Prostate gland (tissue), 2 donors: ENCODE measurements at regions not wholly inside any gene's neighbourhood (a gene's known extent, or its start where the extent isn't known, plus 50 kb on each side); places are given as distances from the start of the nearest gene placed in this dataset.
"Not testable (repeated sequence)": the region's sequence is repeated elsewhere in the genome, so short reads cannot be mapped to it uniquely, and the experiment has no call there.

Experiments used
- POLR2AphosphoS5 ChIP-seq: sonication (generic); formaldehyde crosslinking; IDR thresholded peaks from one replicate; pipeline ENCODE4 v1.6.1; 2017; ENCODE audit warnings: antibody characterized with exemption
- TF ChIP-seq, protein P1 (sequence below), 4 experiments: fragments of 200-600 bp in 2 of 4; fragments of 450-650 bp in 2 of 4; sonication (generic) in 2 of 4; IDR thresholded peaks; 1 replicate in 3 of 4; 2 replicates in 1 of 4; pipeline ENCODE4 v1.5.1; 2016 to 2019; ENCODE audit warnings: antibody characterized with exemption in 4 of 4, mild to moderate bottlenecking in 2 of 4, moderate library complexity in 2 of 4

DNA sequence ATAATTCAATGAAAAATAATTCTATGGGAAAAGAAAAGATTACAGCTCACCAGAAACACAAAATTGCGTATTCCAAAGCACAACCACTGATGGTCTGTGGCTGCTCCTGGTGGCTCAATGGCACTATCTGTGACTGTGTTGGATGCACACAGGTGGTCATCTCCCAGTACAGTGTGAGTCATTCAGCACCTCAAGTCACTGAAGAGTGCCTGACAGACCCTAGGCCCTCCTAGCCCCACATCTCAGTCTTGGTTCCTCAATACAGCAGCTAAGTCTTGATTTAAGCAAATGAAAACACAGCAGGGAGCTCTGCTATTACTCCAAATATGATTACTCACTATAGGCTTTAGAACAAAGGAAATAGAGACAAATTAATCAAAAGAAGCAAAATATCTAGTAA, 233.4 kb upstream of the FRG1 start:
- TF ChIP-seq, protein P1, sequence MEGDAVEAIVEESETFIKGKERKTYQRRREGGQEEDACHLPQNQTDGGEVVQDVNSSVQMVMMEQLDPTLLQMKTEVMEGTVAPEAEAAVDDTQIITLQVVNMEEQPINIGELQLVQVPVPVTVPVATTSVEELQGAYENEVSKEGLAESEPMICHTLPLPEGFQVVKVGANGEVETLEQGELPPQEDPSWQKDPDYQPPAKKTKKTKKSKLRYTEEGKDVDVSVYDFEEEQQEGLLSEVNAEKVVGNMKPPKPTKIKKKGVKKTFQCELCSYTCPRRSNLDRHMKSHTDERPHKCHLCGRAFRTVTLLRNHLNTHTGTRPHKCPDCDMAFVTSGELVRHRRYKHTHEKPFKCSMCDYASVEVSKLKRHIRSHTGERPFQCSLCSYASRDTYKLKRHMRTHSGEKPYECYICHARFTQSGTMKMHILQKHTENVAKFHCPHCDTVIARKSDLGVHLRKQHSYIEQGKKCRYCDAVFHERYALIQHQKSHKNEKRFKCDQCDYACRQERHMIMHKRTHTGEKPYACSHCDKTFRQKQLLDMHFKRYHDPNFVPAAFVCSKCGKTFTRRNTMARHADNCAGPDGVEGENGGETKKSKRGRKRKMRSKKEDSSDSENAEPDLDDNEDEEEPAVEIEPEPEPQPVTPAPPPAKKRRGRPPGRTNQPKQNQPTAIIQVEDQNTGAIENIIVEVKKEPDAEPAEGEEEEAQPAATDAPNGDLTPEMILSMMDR (IDR thresholded peaks at IDR 0.05): not testable (repeated sequence)
- not testable (repeated sequence) for TF ChIP-seq POLR2AphosphoS5
